Glutamatergic neuron (in vitro differentiated cells): ENCODE measurements at regions not wholly inside any gene's neighbourhood (a gene's known extent, or its start where the extent isn't known, plus 50 kb on each side); places are given as distances from the start of the nearest gene placed in this dataset.

ENCODE experiments used
- DNase-seq: peaks from one replicate; pipeline ENCODE4 v3.0.0; 2022
- H3K27ac Mint-ChIP-seq: one replicate; pipeline ENCODE4 v1.8.0; 2020; ENCODE audit warnings: mild to moderate bottlenecking, mixed read lengths, inconsistent platforms; ENCODE audit not compliant: unreplicated experiment
- H3K27me3 Mint-ChIP-seq: one replicate; pipeline ENCODE4 v1.8.0; 2020; ENCODE audit warnings: mild to moderate bottlenecking, moderate library complexity, mixed read lengths, inconsistent platforms; ENCODE audit not compliant: unreplicated experiment
- H3K36me3 Mint-ChIP-seq: one replicate; pipeline ENCODE4 v1.8.0; 2020; ENCODE audit warnings: mild to moderate bottlenecking, mixed read lengths, inconsistent platforms; ENCODE audit not compliant: unreplicated experiment
- H3K4me1 Mint-ChIP-seq: one replicate; pipeline ENCODE4 v1.8.0; 2020; ENCODE audit warnings: mild to moderate bottlenecking, low read depth, mixed read lengths, inconsistent platforms; ENCODE audit not compliant: unreplicated experiment
- H3K4me3 Mint-ChIP-seq: one replicate; pipeline ENCODE4 v1.8.0; 2020; ENCODE audit warnings: mild to moderate bottlenecking, mixed read lengths, inconsistent platforms; ENCODE audit not compliant: unreplicated experiment
- H3K9me3 Mint-ChIP-seq: one replicate; pipeline ENCODE4 v1.8.0; 2020; ENCODE audit warnings: mild to moderate bottlenecking, moderate library complexity, mixed read lengths, inconsistent platforms; ENCODE audit not compliant: unreplicated experiment
- CTCF ChIP-seq: fragments of 200-600 bp; sonication (generic); IDR thresholded peaks from one replicate; pipeline ENCODE4 v1.5.0; 2021; ENCODE audit not compliant: partially characterized antibody, unreplicated experiment

GRCh38 chr1:199040076-199040905, 401.5 kb downstream of the PTPRC start:
- no peak overlapping the region for H3K4me3 Mint-ChIP-seq
- H3K27ac Mint-ChIP-seq, result no peak overlapping the region
- H3K4me1 Mint-ChIP-seq, result no peaks in the 10 kb centered on the region
- H3K27me3 Mint-ChIP-seq, result no peaks in the 10 kb centered on the region
- no peaks in the 10 kb centered on the region for H3K36me3 Mint-ChIP-seq
- TF ChIP-seq CTCF, result no peak
- no peaks in the 10 kb centered on the region for H3K9me3 Mint-ChIP-seq
- DNase-seq, result no peak

- no peak for TF ChIP-seq CTCF
- Mint-ChIP-seq H3K9me3 (no peaks in the 10 kb centered on the region), H3K27me3 (no peaks in the 10 kb centered on the region), H3K4me3 (no peak overlapping the region), H3K36me3 (no peaks in the 10 kb centered on the region), H3K4me1 (no peaks in the 10 kb centered on the region), H3K27ac (no peak overlapping the region)
- no peak for DNase-seq
Observed at GRCh38 chr1:199041173-199041914, 402.5 kb downstream of the PTPRC start.

- no peak for DNase-seq
- no peaks in the 10 kb centered on the region for H3K36me3 Mint-ChIP-seq
- H3K4me1 Mint-ChIP-seq, result no peaks in the 10 kb centered on the region
- no peaks in the 10 kb centered on the region for H3K27me3 Mint-ChIP-seq
- no peak overlapping the region for H3K27ac Mint-ChIP-seq
- TF ChIP-seq CTCF, result no peak
- no peaks in the 10 kb centered on the region for H3K9me3 Mint-ChIP-seq
- H3K4me3 Mint-ChIP-seq, result no peak overlapping the region
Observed at GRCh38 chr1:199042193-199042592, 403.4 kb downstream of the PTPRC start.

- Mint-ChIP-seq H3K4me3 (no peak overlapping the region), H3K9me3 (no peaks in the 10 kb centered on the region), H3K27me3 (no peaks in the 10 kb centered on the region), H3K4me1 (no peaks in the 10 kb centered on the region), H3K36me3 (no peaks in the 10 kb centered on the region), H3K27ac (no peak overlapping the region)
- no peak for TF ChIP-seq CTCF
- DNase-seq, result no peak
Observed at GRCh38 chr1:199044191-199044590, 405.4 kb downstream of the PTPRC start.

- H3K36me3 Mint-ChIP-seq, result no peaks in the 10 kb centered on the region
- DNase-seq, result no peak
- no peak for TF ChIP-seq CTCF
- no peaks in the 10 kb centered on the region for H3K9me3 Mint-ChIP-seq
- H3K4me3 Mint-ChIP-seq, result no peak overlapping the region
- no peaks in the 10 kb centered on the region for H3K4me1 Mint-ChIP-seq
- H3K27me3 Mint-ChIP-seq, result no peaks in the 10 kb centered on the region
- no peak overlapping the region for H3K27ac Mint-ChIP-seq
Observed at GRCh38 chr1:199046618-199047017, 407.8 kb downstream of the PTPRC start.
